Activated T-cell treated with anti-CD3 and anti-CD28 coated beads, Interleukin-2, amount 50 U/mL, for 72 hours (primary cell): ENCODE measurements at regions not wholly inside any gene's neighbourhood (a gene's known extent, or its start where the extent isn't known, plus 50 kb on each side); places are given as distances from the start of the nearest gene placed in this dataset.
A peak's percentile ranks its signal among the peaks of the same experiment; 100 is the strongest.
"Not testable (repeated sequence)": the region's sequence is repeated elsewhere in the genome, so short reads cannot be mapped to it uniquely, and the experiment has no call there.

Source experiments
- ATAC-seq, 2 donors: fragments of 150-1000 bp; cut with Tn5 transposase; replicated peaks in 1 of 2; 2 replicates each; pipeline ENCODE4 v1.10.0; 2021; ENCODE audit warnings: moderate library complexity in 2 of 2, mild to moderate bottlenecking in 1 of 2
- DNase-seq, 2 donors: peaks; one replicate each; pipeline ENCODE4 v3.0.0; 2021 to 2022; ENCODE audit warnings: mixed read lengths in 1 of 2
- H3K27ac Mint-ChIP-seq: one replicate; pipeline ENCODE4 v1.8.0; 2022; ENCODE audit warnings: mild to moderate bottlenecking, moderate library complexity, mixed read lengths
- H3K27me3 Mint-ChIP-seq: one replicate; pipeline ENCODE4 v1.8.0; 2022; ENCODE audit warnings: low read depth, mixed read lengths
- H3K36me3 Mint-ChIP-seq, 2 donors: one replicate each; pipeline ENCODE4 v1.8.0; 2022; ENCODE audit warnings: mixed read lengths in 2 of 2, mild to moderate bottlenecking in 1 of 2; ENCODE audit not compliant: insufficient read depth in 2 of 2
- H3K4me1 Mint-ChIP-seq: one replicate; pipeline ENCODE4 v1.8.0; 2022; ENCODE audit warnings: low read depth, mixed read lengths
- H3K4me3 Mint-ChIP-seq, 2 donors: one replicate each; pipeline ENCODE4 v1.8.0; 2022; ENCODE audit warnings: mild to moderate bottlenecking in 2 of 2, mixed read lengths in 2 of 2, moderate library complexity in 2 of 2
- H3K9me3 Mint-ChIP-seq, 2 donors: one replicate each; pipeline ENCODE4 v1.8.0; 2022; ENCODE audit warnings: mixed read lengths in 2 of 2

DNA sequence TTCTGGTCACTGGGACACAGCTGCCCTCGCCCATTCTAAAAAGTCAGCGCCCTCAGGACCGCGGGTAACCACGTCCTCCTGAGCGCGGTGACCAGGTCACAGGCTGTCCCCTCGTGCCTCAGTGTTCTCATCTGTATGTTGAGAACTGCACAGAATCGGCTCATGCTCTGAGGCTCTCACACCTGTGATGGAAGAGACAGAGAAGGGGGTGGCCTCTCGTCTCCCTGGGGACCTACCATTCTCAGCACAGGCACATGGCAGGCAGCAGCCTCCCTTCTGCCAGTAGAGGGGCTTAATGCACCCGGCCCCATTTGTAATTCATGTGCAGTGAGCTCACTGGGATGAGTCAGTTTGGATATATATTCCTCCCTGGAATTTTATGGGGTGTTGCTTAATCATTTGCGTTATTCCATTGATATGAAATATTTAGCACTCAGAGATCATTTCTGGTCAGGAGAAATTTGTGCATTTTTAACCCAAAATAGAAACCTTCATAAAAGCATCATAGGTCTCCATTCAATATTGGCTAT is 51.9 kb upstream of the ROPN1B start:
- peak; percentile 16 to 29 for DNase-seq
- not testable (repeated sequence) for H3K9me3 Mint-ChIP-seq, H3K27ac Mint-ChIP-seq, H3K36me3 Mint-ChIP-seq, ATAC-seq, H3K27me3 Mint-ChIP-seq
- peaks cover 32% of the 10 kb centered on the region for H3K4me1 Mint-ChIP-seq
- peak overlapping the region; percentile 77 to 95 for H3K4me3 Mint-ChIP-seq

- H3K9me3 Mint-ChIP-seq, ATAC-seq, H3K27me3 Mint-ChIP-seq, DNase-seq, H3K36me3 Mint-ChIP-seq: not testable (repeated sequence)
- Mint-ChIP-seq H3K4me1 (peaks cover 32% of the 10 kb centered on the region), H3K4me3 (peak overlapping the region in 1 of 2 donors; percentile 20), H3K27ac (peak overlapping the region; percentile 60)
These were observed 51.0 kb upstream of the ROPN1B start for GRCh38 chr3:125918024-125918423.

DNA sequence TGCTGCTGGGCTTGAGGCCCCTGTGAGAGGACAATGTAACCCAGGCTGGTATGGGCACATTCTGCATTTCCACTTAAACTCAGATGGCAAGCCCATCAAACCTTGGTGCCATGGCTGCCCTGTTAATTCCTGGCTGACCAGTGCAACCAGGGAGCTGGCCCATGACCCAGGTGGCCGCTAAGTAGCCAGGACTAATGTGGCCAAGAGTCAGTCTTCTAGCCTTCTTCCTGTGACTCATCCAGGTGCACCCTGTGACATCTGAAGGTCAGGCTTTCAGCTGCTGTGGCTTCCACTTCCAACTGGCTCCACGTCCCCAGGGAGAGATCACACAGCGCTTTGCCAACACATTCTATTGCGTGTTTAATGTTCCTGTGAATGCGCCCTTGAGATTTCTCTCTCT is 50.5 kb upstream of the ROPN1B start:
- DNase-seq, H3K27me3 Mint-ChIP-seq, H3K9me3 Mint-ChIP-seq, H3K36me3 Mint-ChIP-seq, ATAC-seq, H3K27ac Mint-ChIP-seq: not testable (repeated sequence)
- Mint-ChIP-seq H3K4me3 (peak overlapping the region in 1 of 2 donors; percentile 40), H3K4me1 (peaks cover 32% of the 10 kb centered on the region)

DNA sequence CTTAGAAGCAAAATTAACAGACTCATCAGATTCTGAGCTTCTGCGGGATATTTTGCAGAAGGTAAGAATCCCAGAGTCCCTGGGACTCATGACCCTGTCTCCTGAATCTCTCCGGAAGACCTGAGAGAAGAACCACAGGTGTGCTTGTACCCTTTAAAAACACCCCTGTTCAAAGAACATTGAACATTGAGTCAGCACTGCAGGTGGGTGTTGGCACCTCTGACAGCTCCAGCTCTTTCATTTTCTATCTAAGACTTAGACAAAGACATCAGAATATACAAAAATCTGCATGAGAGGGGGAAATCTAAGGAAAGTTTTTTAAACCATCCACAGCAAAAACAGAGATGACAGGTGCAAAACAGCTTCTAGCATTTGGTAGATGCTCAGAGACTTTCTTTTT is 50.1 kb upstream of the ROPN1B start:
- not testable (repeated sequence) for H3K27ac Mint-ChIP-seq, H3K9me3 Mint-ChIP-seq, DNase-seq, ATAC-seq, H3K27me3 Mint-ChIP-seq, H3K36me3 Mint-ChIP-seq
- Mint-ChIP-seq H3K4me3 (peak overlapping the region; percentile 13 to 40), H3K4me1 (peaks cover 32% of the 10 kb centered on the region)
